ENCODE measurements at regions not wholly inside any gene's neighbourhood (a gene's known extent, or its start where the extent isn't known, plus 50 kb on each side); places are given as distances from the start of the nearest gene placed in this dataset.

- Histone ChIP-seq H3K4me3 (ENCODE audit: low read depth, low read length) (no peak overlapping the region), H3K36me3 (no peaks in the 10 kb centered on the region), H3K27ac (no peak overlapping the region), H3K9me3 (ENCODE audit: severe bottlenecking) (no peaks in the 10 kb centered on the region), H3K27me3 (ENCODE audit: insufficient read depth, low read depth, severe bottlenecking) (no peaks in the 10 kb centered on the region)
- no peak for DNase-seq
- no peak for TF ChIP-seq CTCF (IDR thresholded peaks at IDR 0.05; ENCODE audit: low read depth, low read length)
These were observed 321.4 kb upstream of the NECTIN3 start for GRCh38 chr3:110750201-110750600.

GRCh38 chr3:110752307-110752706 is 319.3 kb upstream of the NECTIN3 start:
- H3K27ac ChIP-seq: no peak overlapping the region
- H3K9me3 ChIP-seq (ENCODE audit: severe bottlenecking): no peaks in the 10 kb centered on the region
- H3K4me3 ChIP-seq (ENCODE audit: low read depth, low read length): no peak overlapping the region
- no peak for DNase-seq
- no peaks in the 10 kb centered on the region for H3K36me3 ChIP-seq
- TF ChIP-seq CTCF (IDR thresholded peaks at IDR 0.05; ENCODE audit: low read depth, low read length): no peak
- no peaks in the 10 kb centered on the region for H3K27me3 ChIP-seq (ENCODE audit: insufficient read depth, low read depth, severe bottlenecking)

GRCh38 chr3:110753516-110753915 is 318.1 kb upstream of the NECTIN3 start:
- H3K27ac ChIP-seq: no peak overlapping the region
- no peaks in the 10 kb centered on the region for H3K36me3 ChIP-seq
- no peaks in the 10 kb centered on the region for H3K27me3 ChIP-seq (ENCODE audit: insufficient read depth, low read depth, severe bottlenecking)
- H3K4me3 ChIP-seq (ENCODE audit: low read depth, low read length): no peak overlapping the region
- TF ChIP-seq CTCF (IDR thresholded peaks at IDR 0.05; ENCODE audit: low read depth, low read length): no peak
- H3K9me3 ChIP-seq (ENCODE audit: severe bottlenecking): no peaks in the 10 kb centered on the region
- no peak for DNase-seq

GRCh38 chr3:110754212-110754916 is 317.3 kb upstream of the NECTIN3 start:
- H3K27me3 ChIP-seq (ENCODE audit: insufficient read depth, low read depth, severe bottlenecking): no peaks in the 10 kb centered on the region
- no peak for TF ChIP-seq CTCF (IDR thresholded peaks at IDR 0.05; ENCODE audit: low read depth, low read length)
- no peak for DNase-seq
- H3K36me3 ChIP-seq: no peaks in the 10 kb centered on the region
- H3K9me3 ChIP-seq (ENCODE audit: severe bottlenecking): no peaks in the 10 kb centered on the region
- no peak overlapping the region for H3K4me3 ChIP-seq (ENCODE audit: low read depth, low read length)
- H3K27ac ChIP-seq: no peak overlapping the region

GRCh38 chr3:110755345-110755744 is 316.3 kb upstream of the NECTIN3 start:
- DNase-seq: no peak
- Histone ChIP-seq H3K4me3 (ENCODE audit: low read depth, low read length) (no peak overlapping the region), H3K9me3 (ENCODE audit: severe bottlenecking) (no peaks in the 10 kb centered on the region), H3K36me3 (no peaks in the 10 kb centered on the region), H3K27ac (no peak overlapping the region), H3K27me3 (ENCODE audit: insufficient read depth, low read depth, severe bottlenecking) (no peaks in the 10 kb centered on the region)
- TF ChIP-seq CTCF (IDR thresholded peaks at IDR 0.05; ENCODE audit: low read depth, low read length): no peak

GRCh38 chr3:110756705-110757104 is 314.9 kb upstream of the NECTIN3 start:
- Histone ChIP-seq H3K9me3 (ENCODE audit: severe bottlenecking) (no peaks in the 10 kb centered on the region), H3K27ac (no peak overlapping the region), H3K4me3 (ENCODE audit: low read depth, low read length) (no peak overlapping the region), H3K36me3 (no peaks in the 10 kb centered on the region), H3K27me3 (ENCODE audit: insufficient read depth, low read depth, severe bottlenecking) (no peaks in the 10 kb centered on the region)
- DNase-seq: no peak
- TF ChIP-seq CTCF (IDR thresholded peaks at IDR 0.05; ENCODE audit: low read depth, low read length): no peak

All from WERI-Rb-1 (cell line).